SK-N-SH treated with all-trans-retinoic acid at 6 μM for 48 hours (cell line): ENCODE measurements at regions not wholly inside any gene's neighbourhood (a gene's known extent, or its start where the extent isn't known, plus 50 kb on each side); places are given as distances from the start of the nearest gene placed in this dataset.

Experiments
- ATAC-seq: fragments of 200-7000 bp; cut with Tn5 transposase; 3 replicates; pipeline ENCODE4 v1.9.1; 2020; ENCODE audit warnings: mild to moderate bottlenecking, moderate library complexity
- ARNTL ChIP-seq: fragments of 450-650 bp; formaldehyde crosslinking; IDR thresholded peaks from 2 replicates; pipeline ENCODE4 v1.5.0; 2020; ENCODE audit warnings: low read depth, mild to moderate bottlenecking, moderate library complexity, borderline replicate concordance
- BACH2 ChIP-seq: fragments of 250-450 bp; sonication (Bioruptor Pico); IDR thresholded peaks from 2 replicates; pipeline ENCODE4 v1.9.0; 2021; ENCODE audit warnings: mild to moderate bottlenecking, borderline replicate concordance
- CREB5 ChIP-seq: fragments of 250-450 bp; sonication (Bioruptor Pico); IDR thresholded peaks from 2 replicates; pipeline ENCODE4 v1.5.1; 2020; ENCODE audit warnings: low read depth, mild to moderate bottlenecking, moderate library complexity
- CSDC2 ChIP-seq: fragments of 250-450 bp; sonication (Bioruptor Pico); IDR thresholded peaks from 2 replicates; pipeline ENCODE4 v1.5.0; 2020; ENCODE audit warnings: mild to moderate bottlenecking, moderate library complexity
- CSRNP3 ChIP-seq: fragments of 250-450 bp; sonication (Bioruptor Pico); IDR thresholded peaks from 2 replicates; pipeline ENCODE4 v1.5.1; 2021; ENCODE audit warnings: mild to moderate bottlenecking, moderate library complexity
- ESRRG ChIP-seq: fragments of 250-450 bp; sonication (Bioruptor Pico); IDR thresholded peaks from 2 replicates; pipeline ENCODE4 v1.6.1; 2021; ENCODE audit warnings: mild to moderate bottlenecking
- GLIS3 ChIP-seq: fragments of 250-450 bp; sonication (Bioruptor Pico); IDR thresholded peaks from 2 replicates; pipeline ENCODE4 v1.5.0; 2020; ENCODE audit warnings: mild to moderate bottlenecking, moderate library complexity
- ISL1 ChIP-seq: fragments of 250-450 bp; sonication (Bioruptor Pico); IDR thresholded peaks from 2 replicates; pipeline ENCODE4 v2.1.2; 2022; ENCODE audit warnings: mild to moderate bottlenecking, moderate library complexity
- OSR1 ChIP-seq: fragments of 250-450 bp; sonication (Bioruptor Pico); IDR thresholded peaks from 2 replicates; pipeline ENCODE4 v1.8.0; 2022; ENCODE audit warnings: moderate library complexity, mild to moderate bottlenecking, inconsistent platforms
- PATZ1 ChIP-seq: fragments of 250-450 bp; sonication (Bioruptor Pico); IDR thresholded peaks from 2 replicates; pipeline ENCODE4 v1.8.0; 2020; ENCODE audit warnings: mild to moderate bottlenecking, moderate library complexity, borderline replicate concordance
- PPARA ChIP-seq: fragments of 250-450 bp; sonication (Bioruptor Pico); IDR thresholded peaks from 2 replicates; pipeline ENCODE4 v1.5.0; 2020; ENCODE audit warnings: mild to moderate bottlenecking, borderline replicate concordance
- RARB ChIP-seq: fragments of 250-450 bp; sonication (Bioruptor Pico); IDR thresholded peaks from 2 replicates; pipeline ENCODE4 v1.8.0; 2021; ENCODE audit warnings: mild to moderate bottlenecking, moderate library complexity
- SNAI2 ChIP-seq: fragments of 250-450 bp; sonication (Bioruptor Pico); IDR thresholded peaks from 2 replicates; pipeline ENCODE4 v1.5.0; 2020; ENCODE audit warnings: mild to moderate bottlenecking, moderate library complexity
- TCF4 ChIP-seq: fragments of 250-450 bp; sonication (Bioruptor Pico); IDR thresholded peaks from 2 replicates; pipeline ENCODE4 v1.8.0; 2021; ENCODE audit warnings: mild to moderate bottlenecking, moderate library complexity, borderline replicate concordance
- TOX ChIP-seq: fragments of 250-450 bp; sonication (Bioruptor Pico); IDR thresholded peaks from 2 replicates; pipeline ENCODE4 v1.8.0; 2021; ENCODE audit warnings: mild to moderate bottlenecking, moderate library complexity, borderline replicate concordance
- TSHZ2 ChIP-seq: fragments of 250-450 bp; sonication (Bioruptor Pico); IDR thresholded peaks from 2 replicates; pipeline ENCODE4 v1.5.0; 2020; ENCODE audit warnings: mild to moderate bottlenecking, moderate library complexity
- ZC3H10 ChIP-seq: fragments of 250-450 bp; sonication (Bioruptor Pico); IDR thresholded peaks from 2 replicates; pipeline ENCODE4 v1.5.1; 2021; ENCODE audit warnings: mild to moderate bottlenecking, moderate library complexity
- ZFP3 ChIP-seq: fragments of 250-450 bp; sonication (Bioruptor Pico); IDR thresholded peaks from 2 replicates; pipeline ENCODE4 v1.5.0; 2020; ENCODE audit warnings: mild to moderate bottlenecking, moderate library complexity
- ZFP30 ChIP-seq: fragments of 450-650 bp; formaldehyde crosslinking; IDR thresholded peaks from 2 replicates; pipeline ENCODE4 v1.5.0; 2022; ENCODE audit warnings: mild to moderate bottlenecking, moderate library complexity
- ZNF565 ChIP-seq: fragments of 450-650 bp; formaldehyde crosslinking; conservative IDR thresholded peaks from 2 replicates; pipeline ENCODE4 v1.5.0; 2020; ENCODE audit warnings: low read depth, mild to moderate bottlenecking, moderate library complexity
- ZNF70 ChIP-seq: fragments of 450-650 bp; formaldehyde crosslinking; IDR thresholded peaks from 2 replicates; pipeline ENCODE4 v1.5.0; 2020; ENCODE audit warnings: mild to moderate bottlenecking, moderate library complexity
- ZNF8 ChIP-seq: fragments of 450-650 bp; formaldehyde crosslinking; IDR thresholded peaks from 2 replicates; pipeline ENCODE4 v1.5.0; 2020; ENCODE audit warnings: mild to moderate bottlenecking, moderate library complexity

GRCh38 chr3:64455351-64455750, 230.1 kb upstream of the PRICKLE2 start (continued):
- TF ChIP-seq CREB5 (CRISPR knock-in tag) (no peak), ZNF8 (CRISPR knock-in tag) (no peak), TOX (CRISPR knock-in tag) (no peak), RARB (CRISPR knock-in tag) (no peak), ZFP3 (CRISPR knock-in tag) (no peak)

GRCh38 chr3:64454768-64455167, 229.5 kb upstream of the PRICKLE2 start:
- TF ChIP-seq CREB5 (CRISPR knock-in tag) (no peak), ZNF565 (CRISPR knock-in tag) (no peak), SNAI2 (CRISPR knock-in tag) (no peak), BACH2 (CRISPR knock-in tag) (no peak), CSDC2 (CRISPR knock-in tag) (no peak), GLIS3 (CRISPR knock-in tag) (no peak), PPARA (CRISPR knock-in tag) (no peak), TCF4 (no peak), ZNF70 (no peak), RARB (CRISPR knock-in tag) (no peak), OSR1 (CRISPR knock-in tag) (no peak), ZC3H10 (CRISPR knock-in tag) (no peak), PATZ1 (CRISPR knock-in tag) (no peak), TSHZ2 (CRISPR knock-in tag) (no peak), ISL1 (CRISPR knock-in tag) (no peak), ARNTL (CRISPR knock-in tag) (no peak), ZFP3 (CRISPR knock-in tag) (no peak), CSRNP3 (CRISPR knock-in tag) (no peak), ESRRG (CRISPR knock-in tag) (no peak)

GRCh38 chr3:64454179-64454578, 228.9 kb upstream of the PRICKLE2 start:
- peak; percentile 67 for ATAC-seq
- TF ChIP-seq GLIS3 (CRISPR knock-in tag), result no peak
- no peak for TF ChIP-seq ESRRG (CRISPR knock-in tag)
- TF ChIP-seq CSRNP3 (CRISPR knock-in tag), result no peak
- no peak for TF ChIP-seq TSHZ2 (CRISPR knock-in tag)
- no peak for TF ChIP-seq TOX (CRISPR knock-in tag)
- no peak for TF ChIP-seq ISL1 (CRISPR knock-in tag)
- TF ChIP-seq ZFP30, result no peak
- TF ChIP-seq CREB5 (CRISPR knock-in tag), result no peak
- TF ChIP-seq PPARA (CRISPR knock-in tag), result no peak
- no peak for TF ChIP-seq ZNF70
- no peak for TF ChIP-seq TCF4

More at GRCh38 chr3:64454768-64455167, 229.5 kb upstream of the PRICKLE2 start:
- ATAC-seq, result no peak
